SH-SY5Y (cell line): ENCODE measurements at regions not wholly inside any gene's neighbourhood (a gene's known extent, or its start where the extent isn't known, plus 50 kb on each side); places are given as distances from the start of the nearest gene placed in this dataset.

Experiments
- GATA2 ChIP-seq: IDR thresholded peaks from 2 replicates; pipeline ENCODE4 v1.6.1; 2011; ENCODE audit warnings: mild to moderate bottlenecking, low read depth, low read length
- GATA3 ChIP-seq: IDR thresholded peaks from 2 replicates; pipeline ENCODE4 v1.6.1; 2011; ENCODE audit warnings: low read depth, mild to moderate bottlenecking, low read length, moderate library complexity

GRCh38 chr12:116354534-116354933 is 77.0 kb upstream of the MED13L start:
- TF ChIP-seq GATA3 (no peak), GATA2 (no peak)

GRCh38 chr12:116354950-116355783 is 77.7 kb upstream of the MED13L start:
- TF ChIP-seq GATA3, result no peak
- TF ChIP-seq GATA2, result no peak

- TF ChIP-seq GATA2, result no peak
- no peak for TF ChIP-seq GATA3
Observed at GRCh38 chr12:116358536-116358892, 81.0 kb upstream of the MED13L start.

DNA sequence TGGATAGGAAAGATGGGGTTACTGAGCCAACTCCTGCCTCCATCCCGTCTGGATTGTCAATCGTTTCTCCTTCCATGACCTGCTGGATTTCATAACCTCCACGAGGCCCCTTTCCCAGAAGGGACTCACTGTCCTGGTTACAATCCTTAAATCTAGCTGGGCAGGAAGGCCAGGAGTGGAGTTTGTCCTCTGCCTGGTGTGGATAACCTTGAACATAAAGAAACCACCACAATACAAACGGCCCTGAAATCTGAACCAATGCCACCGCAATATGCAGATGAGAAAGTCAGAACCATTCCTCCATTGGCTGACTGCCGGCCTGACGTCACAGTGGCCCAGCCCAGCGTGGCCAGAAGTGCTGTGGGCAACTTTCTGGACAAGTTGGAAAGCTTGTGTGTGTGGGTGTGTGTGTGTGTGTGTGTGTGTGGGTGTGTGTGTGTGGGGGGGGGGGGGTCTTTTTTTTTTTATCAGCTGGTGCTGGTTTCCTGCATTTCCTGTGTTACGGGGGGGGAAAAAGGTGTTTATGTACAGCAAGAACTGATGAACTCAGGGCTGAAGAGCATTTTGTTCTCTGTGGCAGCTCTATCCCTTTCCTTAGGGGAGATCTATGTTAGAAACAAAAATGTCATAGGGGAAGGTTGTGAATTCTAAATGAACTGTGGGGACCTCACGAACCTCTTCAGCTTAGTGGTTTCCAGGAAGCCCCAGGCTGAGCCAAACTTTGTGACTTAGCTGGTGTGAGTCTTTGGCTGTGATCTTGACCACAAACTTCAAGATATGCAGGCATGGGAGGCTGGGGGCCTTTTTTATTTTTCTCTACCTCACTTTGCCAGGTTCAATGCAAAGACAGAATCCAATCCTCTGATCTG is 81.6 kb upstream of the MED13L start:
- TF ChIP-seq GATA2 (peak; percentile 19; the same call in 1 of the 2 replicates), GATA3 (no peak)

- TF ChIP-seq GATA2 (no peak), GATA3 (no peak)
Observed at GRCh38 chr12:116360579-116361413, 83.3 kb upstream of the MED13L start.

GRCh38 chr12:116361414-116362223 is 84.1 kb upstream of the MED13L start:
- TF ChIP-seq GATA2 (no peak), GATA3 (no peak)

DNA sequence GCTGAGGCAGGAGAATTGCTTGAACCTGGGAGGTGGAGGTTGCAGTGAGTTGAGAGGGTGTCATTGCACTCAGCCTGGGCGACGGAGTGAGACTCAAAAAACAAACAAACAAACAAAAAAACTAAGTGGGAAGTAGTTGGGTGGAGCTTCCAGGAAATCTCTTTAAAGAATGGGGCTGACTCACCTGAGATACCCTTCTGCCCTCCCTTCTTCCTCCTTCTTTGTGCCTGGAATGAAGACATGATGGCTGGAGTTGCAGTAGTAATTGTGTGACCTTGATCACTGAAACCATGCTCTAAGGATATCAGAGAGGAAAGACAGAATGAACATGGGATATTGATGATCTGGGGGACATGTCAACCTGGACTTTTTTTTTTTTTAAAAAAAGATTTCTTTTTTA is 87.6 kb upstream of the MED13L start:
- TF ChIP-seq GATA2, result no peak
- no peak for TF ChIP-seq GATA3

GRCh38 chr12:116365606-116366455 is 88.3 kb upstream of the MED13L start:
- TF ChIP-seq GATA2, result no peak
- no peak for TF ChIP-seq GATA3

GRCh38 chr12:116366456-116366776 is 88.9 kb upstream of the MED13L start:
- TF ChIP-seq GATA2 (no peak), GATA3 (no peak)

DNA sequence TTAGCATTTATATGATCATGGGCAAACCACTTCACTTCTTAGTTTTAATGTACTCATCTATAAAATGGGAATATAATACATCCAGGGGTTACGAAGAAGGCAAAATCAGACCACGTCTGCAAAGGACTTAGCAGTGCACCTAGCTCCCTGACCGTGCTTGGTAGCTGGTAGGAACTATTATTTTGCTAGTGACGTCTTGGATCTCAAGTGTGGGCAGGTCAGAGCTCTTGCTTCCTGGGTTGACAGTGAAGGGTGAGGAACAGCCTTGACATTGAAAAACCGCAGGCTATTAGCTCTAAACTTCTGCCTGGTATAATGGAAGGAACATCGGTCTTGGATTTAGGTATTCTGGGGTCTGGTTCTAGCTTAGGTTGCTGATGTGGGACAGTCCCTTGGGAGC is 89.3 kb upstream of the MED13L start:
- TF ChIP-seq GATA3, result no peak
- no peak for TF ChIP-seq GATA2

GRCh38 chr12:116368196-116369194 is 91.0 kb upstream of the MED13L start:
- TF ChIP-seq GATA2 (no peak), GATA3 (no peak)

DNA sequence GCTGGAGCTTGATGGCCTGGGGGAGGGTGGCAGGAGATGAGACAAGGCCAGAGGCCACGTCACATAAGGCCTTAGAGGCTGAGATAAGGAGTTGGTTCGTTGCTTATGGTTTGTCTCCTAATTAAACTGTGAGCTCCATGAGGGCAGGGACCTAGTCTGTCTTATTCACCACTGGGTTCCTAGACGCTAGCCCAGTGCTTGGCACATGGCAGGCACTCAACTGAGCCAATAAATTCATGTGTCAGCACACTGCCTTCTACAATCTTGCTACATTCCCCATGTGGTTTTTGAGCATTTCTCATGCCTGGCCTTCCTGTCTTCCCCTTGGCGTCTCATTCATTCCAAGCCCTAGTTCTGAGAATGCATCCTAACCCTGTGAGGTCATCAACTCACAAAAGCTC is 92.5 kb upstream of the MED13L start:
- TF ChIP-seq GATA2 (no peak), GATA3 (no peak)

DNA sequence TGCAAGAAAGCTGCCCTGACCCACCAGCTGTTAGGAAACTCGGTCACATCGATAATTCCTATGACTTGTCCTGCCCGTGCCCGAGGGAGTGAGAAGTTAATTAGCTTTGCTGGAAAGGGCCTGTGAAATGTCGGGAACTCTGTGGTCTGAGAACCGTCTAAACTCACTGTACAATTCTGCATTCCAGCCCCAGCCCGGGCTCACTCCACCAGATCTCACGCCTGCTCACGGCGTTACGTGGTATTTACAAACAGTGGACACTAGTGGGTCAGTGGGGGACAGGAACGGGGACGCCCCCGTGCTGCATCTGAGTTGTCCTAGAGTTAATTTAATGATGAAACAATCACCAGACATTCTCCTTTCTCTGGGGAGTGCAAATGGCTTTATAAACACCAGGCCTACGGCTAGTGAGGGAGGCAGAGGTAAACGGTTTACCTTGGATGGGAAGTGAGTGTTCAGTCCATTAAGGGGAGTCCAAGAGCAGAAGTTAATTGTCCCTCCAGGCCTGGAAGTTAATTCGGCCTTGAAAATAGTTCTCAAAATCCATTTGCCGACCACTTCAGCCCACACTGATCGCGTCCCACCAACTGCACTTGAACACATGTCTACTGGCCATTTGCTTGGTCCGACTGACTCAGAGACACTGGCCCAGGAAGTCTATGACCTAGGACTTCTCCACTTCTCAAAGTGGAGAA is 93.5 kb upstream of the MED13L start:
- TF ChIP-seq GATA2, result no peak
- no peak for TF ChIP-seq GATA3
